ENCODE measurements at regions not wholly inside any gene's neighbourhood (a gene's known extent, or its start where the extent isn't known, plus 50 kb on each side); places are given as distances from the start of the nearest gene placed in this dataset.

DNA sequence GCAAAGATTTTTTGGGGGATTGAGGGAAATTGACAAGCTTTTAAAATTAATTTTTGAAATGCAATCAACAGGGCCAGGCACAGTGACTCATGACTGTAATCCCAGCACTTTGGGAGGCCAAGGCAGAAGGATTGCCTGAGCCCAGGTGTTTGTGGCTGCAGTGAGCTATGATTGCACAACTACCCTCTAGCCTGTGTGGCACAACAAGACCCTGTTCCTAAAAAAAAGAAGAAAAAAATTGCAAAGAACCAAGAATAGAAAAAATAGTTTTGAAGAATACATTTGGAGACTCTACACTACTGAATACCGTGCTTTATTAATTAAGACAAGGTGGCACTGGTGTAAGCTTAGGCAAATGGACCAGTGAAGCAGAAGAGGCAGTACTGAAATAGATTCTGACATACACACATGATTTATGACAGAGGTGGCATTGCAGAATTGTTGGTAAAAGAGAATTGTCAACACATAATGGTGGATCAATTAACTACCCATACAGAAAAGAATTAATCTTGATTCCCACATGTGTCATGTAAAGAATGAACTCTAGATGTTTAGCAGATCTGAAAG is 443.3 kb upstream of the ATP11B start:
- no peak for TF ChIP-seq RCOR1 (IDR thresholded peaks at IDR 0.05; ENCODE audit: insufficient replicate concordance, low read length)
- TF ChIP-seq, protein P1, sequence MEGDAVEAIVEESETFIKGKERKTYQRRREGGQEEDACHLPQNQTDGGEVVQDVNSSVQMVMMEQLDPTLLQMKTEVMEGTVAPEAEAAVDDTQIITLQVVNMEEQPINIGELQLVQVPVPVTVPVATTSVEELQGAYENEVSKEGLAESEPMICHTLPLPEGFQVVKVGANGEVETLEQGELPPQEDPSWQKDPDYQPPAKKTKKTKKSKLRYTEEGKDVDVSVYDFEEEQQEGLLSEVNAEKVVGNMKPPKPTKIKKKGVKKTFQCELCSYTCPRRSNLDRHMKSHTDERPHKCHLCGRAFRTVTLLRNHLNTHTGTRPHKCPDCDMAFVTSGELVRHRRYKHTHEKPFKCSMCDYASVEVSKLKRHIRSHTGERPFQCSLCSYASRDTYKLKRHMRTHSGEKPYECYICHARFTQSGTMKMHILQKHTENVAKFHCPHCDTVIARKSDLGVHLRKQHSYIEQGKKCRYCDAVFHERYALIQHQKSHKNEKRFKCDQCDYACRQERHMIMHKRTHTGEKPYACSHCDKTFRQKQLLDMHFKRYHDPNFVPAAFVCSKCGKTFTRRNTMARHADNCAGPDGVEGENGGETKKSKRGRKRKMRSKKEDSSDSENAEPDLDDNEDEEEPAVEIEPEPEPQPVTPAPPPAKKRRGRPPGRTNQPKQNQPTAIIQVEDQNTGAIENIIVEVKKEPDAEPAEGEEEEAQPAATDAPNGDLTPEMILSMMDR (conservative IDR thresholded peaks at IDR 0.05; ENCODE audit: low read depth, low read length): no peak
- TF ChIP-seq FOS (IDR thresholded peaks at IDR 0.05; ENCODE audit: low read depth, low read length): no peak
- TF ChIP-seq POLR2A (IDR thresholded peaks at IDR 0.05; ENCODE audit: low read depth, low read length): no peak
- TF ChIP-seq RFX5 (IDR thresholded peaks at IDR 0.05; ENCODE audit: low read depth, low read length): no peak
- TF ChIP-seq CHD1 (IDR thresholded peaks at IDR 0.05; ENCODE audit: low read depth, low read length): no peak
- TF ChIP-seq, protein P2, sequence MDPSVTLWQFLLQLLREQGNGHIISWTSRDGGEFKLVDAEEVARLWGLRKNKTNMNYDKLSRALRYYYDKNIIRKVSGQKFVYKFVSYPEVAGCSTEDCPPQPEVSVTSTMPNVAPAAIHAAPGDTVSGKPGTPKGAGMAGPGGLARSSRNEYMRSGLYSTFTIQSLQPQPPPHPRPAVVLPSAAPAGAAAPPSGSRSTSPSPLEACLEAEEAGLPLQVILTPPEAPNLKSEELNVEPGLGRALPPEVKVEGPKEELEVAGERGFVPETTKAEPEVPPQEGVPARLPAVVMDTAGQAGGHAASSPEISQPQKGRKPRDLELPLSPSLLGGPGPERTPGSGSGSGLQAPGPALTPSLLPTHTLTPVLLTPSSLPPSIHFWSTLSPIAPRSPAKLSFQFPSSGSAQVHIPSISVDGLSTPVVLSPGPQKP (IDR thresholded peaks at IDR 0.05; ENCODE audit: borderline replicate concordance, low read depth, low read length): no peak
- no peak for TF ChIP-seq SMC3 (IDR thresholded peaks at IDR 0.05; ENCODE audit: low read depth, low read length)
- TF ChIP-seq RAD21 (IDR thresholded peaks at IDR 0.05; ENCODE audit: low read length): no peak
- TF ChIP-seq MAFK (IDR thresholded peaks at IDR 0.05; ENCODE audit: low read depth, low read length): no peak
- no peak for TF ChIP-seq NFE2L2 (IDR thresholded peaks at IDR 0.05; ENCODE audit: low read depth, low read length)
- TF ChIP-seq, protein P3, sequence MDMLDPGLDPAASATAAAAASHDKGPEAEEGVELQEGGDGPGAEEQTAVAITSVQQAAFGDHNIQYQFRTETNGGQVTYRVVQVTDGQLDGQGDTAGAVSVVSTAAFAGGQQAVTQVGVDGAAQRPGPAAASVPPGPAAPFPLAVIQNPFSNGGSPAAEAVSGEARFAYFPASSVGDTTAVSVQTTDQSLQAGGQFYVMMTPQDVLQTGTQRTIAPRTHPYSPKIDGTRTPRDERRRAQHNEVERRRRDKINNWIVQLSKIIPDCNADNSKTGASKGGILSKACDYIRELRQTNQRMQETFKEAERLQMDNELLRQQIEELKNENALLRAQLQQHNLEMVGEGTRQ (IDR thresholded peaks at IDR 0.05; ENCODE audit: low read depth, low read length): no peak
